Neural cell (in vitro differentiated cells): ENCODE measurements at regions not wholly inside any gene's neighbourhood (a gene's known extent, or its start where the extent isn't known, plus 50 kb on each side); places are given as distances from the start of the nearest gene placed in this dataset.

ENCODE experiments used
- H2AFZ ChIP-seq: fragments of 200-600, 300-800 bp; sonication (generic), shearing (Covaris generic); 2 replicates; pipeline ENCODE4 v1.6.0; 2014; ENCODE audit warnings: low read depth, mild to moderate bottlenecking, antibody characterized with exemption, low read length, moderate library complexity
- H3F3A ChIP-seq: fragments of 200-600 bp; shearing (Covaris generic); 2 replicates; pipeline ENCODE4 v1.6.1; 2016; ENCODE audit warnings: mild to moderate bottlenecking, moderate library complexity, mixed read lengths, antibody characterized with exemption, low read length; ENCODE audit not compliant: insufficient read depth, poor library complexity, severe bottlenecking
- H3K27ac ChIP-seq: fragments of 200-600, 300-800 bp; sonication (generic), shearing (Covaris generic); 2 replicates; pipeline ENCODE4 v1.5.1; 2014; ENCODE audit warnings: mild to moderate bottlenecking, low read length, moderate library complexity
- H3K27me3 ChIP-seq: fragments of 300-800, 200-600 bp; sonication (generic), shearing (Covaris generic); 2 replicates; pipeline ENCODE4 v1.6.0; 2014; ENCODE audit warnings: mild to moderate bottlenecking, low read depth, low read length, moderate library complexity; ENCODE audit not compliant: insufficient read depth
- H3K36me3 ChIP-seq: fragments of 300-800, 200-600 bp; sonication (generic), shearing (Covaris generic); 2 replicates; pipeline ENCODE4 v1.5.1; 2014; ENCODE audit warnings: mild to moderate bottlenecking, antibody characterized with exemption, low read length, moderate library complexity; ENCODE audit not compliant: insufficient read depth
- H3K4me2 ChIP-seq: fragments of 300-800, 200-600 bp; sonication (generic), shearing (Covaris generic); 2 replicates; pipeline ENCODE4 v1.6.0; 2014; ENCODE audit warnings: mild to moderate bottlenecking, low read length
- H3K4me3 ChIP-seq: fragments of 300-800, 200-600 bp; sonication (generic), shearing (Covaris generic); 2 replicates; pipeline ENCODE4 v1.5.1; 2014; ENCODE audit warnings: mild to moderate bottlenecking, low read length, moderate library complexity
- H3K79me2 ChIP-seq: fragments of 200-600 bp; shearing (Covaris generic); replicated peaks from 2 replicates; pipeline ENCODE4 v1.6.0; 2014; ENCODE audit warnings: mild to moderate bottlenecking, low read length, moderate library complexity; ENCODE audit not compliant: insufficient read depth
- H3K9ac ChIP-seq: fragments of 300-800, 200-600 bp; sonication (generic), shearing (Covaris generic); 2 replicates; pipeline ENCODE4 v1.6.1; 2016; ENCODE audit warnings: mild to moderate bottlenecking, low read length, mixed read lengths
- H3K9me2 ChIP-seq: fragments of 200-600 bp; shearing (Covaris generic); 2 replicates; pipeline ENCODE4 v1.6.1; 2016; ENCODE audit warnings: mild to moderate bottlenecking, low read length, mixed read lengths; ENCODE audit not compliant: insufficient read depth
- H3K9me3 ChIP-seq: fragments of 200-600, 300-800 bp; sonication (generic), shearing (Covaris generic); 2 replicates; pipeline ENCODE4 v1.6.1; 2016; ENCODE audit warnings: mild to moderate bottlenecking, mixed run types, low read length, moderate library complexity, mixed read lengths
- H4K20me1 ChIP-seq: fragments of 200-600 bp; shearing (Covaris generic); 2 replicates; pipeline ENCODE4 v1.6.1; 2016; ENCODE audit warnings: mild to moderate bottlenecking, mixed run types; ENCODE audit not compliant: insufficient read depth
- EP300 ChIP-seq: fragments of 450-650 bp; conservative IDR thresholded peaks from 2 replicates; pipeline ENCODE4 v1.6.1; 2014; ENCODE audit warnings: antibody characterized with exemption, mild to moderate bottlenecking, moderate library complexity; ENCODE audit not compliant: poor library complexity, severe bottlenecking
- EZH2 ChIP-seq: fragments of 200-600, 300-800 bp; shearing (Covaris generic), sonication (generic); IDR thresholded peaks from 2 replicates; pipeline ENCODE4 v1.6.1; 2014; ENCODE audit warnings: antibody characterized with exemption, low read length, borderline replicate concordance, mild to moderate bottlenecking; ENCODE audit not compliant: insufficient read depth, poor library complexity, severe bottlenecking
- MXI1 ChIP-seq: fragments of 450-650 bp; conservative IDR thresholded peaks from 2 replicates; pipeline ENCODE4 v1.6.1; 2014; ENCODE audit warnings: antibody characterized with exemption, mild to moderate bottlenecking; ENCODE audit not compliant: poor library complexity, severe bottlenecking
- POLR2AphosphoS5 ChIP-seq: IDR thresholded peaks from 2 replicates; pipeline ENCODE4 v1.6.1; 2012
- RAD21 ChIP-seq: fragments of 450-650 bp; conservative IDR thresholded peaks from 2 replicates; pipeline ENCODE4 v1.6.1; 2014; ENCODE audit warnings: antibody characterized with exemption, mild to moderate bottlenecking, moderate library complexity
- SMC3 ChIP-seq: fragments of 450-650 bp; conservative IDR thresholded peaks from 2 replicates; pipeline ENCODE4 v1.6.1; 2014; ENCODE audit warnings: antibody characterized with exemption, mild to moderate bottlenecking, moderate library complexity; ENCODE audit not compliant: poor library complexity
- TAF1 ChIP-seq: IDR thresholded peaks from 2 replicates; pipeline ENCODE4 v1.6.1; 2012; ENCODE audit warnings: low read depth
- TF ChIP-seq, protein P1 (sequence below): fragments of 450-650 bp; IDR thresholded peaks from 2 replicates; pipeline ENCODE4 v1.5.1; 2014; ENCODE audit warnings: antibody characterized with exemption, mild to moderate bottlenecking, moderate library complexity; ENCODE audit not compliant: poor library complexity, severe bottlenecking
- TF ChIP-seq, protein P2 (sequence below): IDR thresholded peaks from 2 replicates; pipeline ENCODE4 v1.6.1; 2012; ENCODE audit warnings: borderline replicate concordance

DNA sequence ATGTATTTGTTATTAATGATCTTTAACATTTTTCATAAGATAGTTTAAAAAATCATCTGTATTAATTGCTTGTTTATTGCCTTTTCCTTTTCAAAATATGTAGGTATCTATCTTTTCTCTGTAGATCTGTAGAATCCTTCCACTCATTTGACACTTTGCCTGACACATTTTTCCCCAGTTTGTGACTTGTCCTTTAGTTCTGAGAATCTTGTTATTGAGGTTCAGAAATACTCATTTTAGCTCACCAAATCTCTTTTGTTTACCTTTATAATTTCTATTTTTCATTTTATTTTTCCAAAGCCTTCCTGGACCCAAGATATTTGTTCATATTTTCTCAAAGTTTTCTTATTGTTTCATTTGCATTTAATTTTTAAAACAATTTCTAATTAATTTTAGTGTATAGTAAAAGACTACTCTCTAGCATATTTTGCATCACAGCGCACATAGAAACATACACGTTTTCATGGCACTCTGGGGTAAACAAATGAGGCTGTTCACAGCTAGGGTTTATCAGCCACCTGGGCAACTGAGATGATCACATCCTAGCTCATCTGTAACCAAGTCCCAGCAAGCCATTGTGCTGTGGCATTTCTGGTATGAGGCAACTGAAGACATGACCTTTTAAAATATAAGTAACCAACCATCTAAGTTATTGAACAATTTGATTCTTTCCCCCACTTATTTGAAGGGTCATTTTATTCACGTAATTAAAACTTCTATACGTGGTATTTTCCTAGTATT, 275.7 kb downstream of the ADGB start:
- no peak overlapping the region for H3K27ac ChIP-seq
- no peaks in the 10 kb centered on the region for H3F3A ChIP-seq
- no peaks in the 10 kb centered on the region for H3K9me3 ChIP-seq
- H3K9ac ChIP-seq, result no peak overlapping the region
- H3K27me3 ChIP-seq, result no peaks in the 10 kb centered on the region
- no peak overlapping the region for H2AFZ ChIP-seq
- H4K20me1 ChIP-seq, result no peaks in the 10 kb centered on the region
- H3K36me3 ChIP-seq, result no peaks in the 10 kb centered on the region
- H3K4me2 ChIP-seq, result no peak overlapping the region
- no peak overlapping the region for H3K4me3 ChIP-seq
- no peaks in the 10 kb centered on the region for H3K79me2 ChIP-seq
- TF ChIP-seq SMC3 (no peak), POLR2AphosphoS5 (no peak), EZH2 (no peak), MXI1 (no peak), TAF1 (no peak), EP300 (no peak), RAD21 (no peak)
- TF ChIP-seq, protein P1, sequence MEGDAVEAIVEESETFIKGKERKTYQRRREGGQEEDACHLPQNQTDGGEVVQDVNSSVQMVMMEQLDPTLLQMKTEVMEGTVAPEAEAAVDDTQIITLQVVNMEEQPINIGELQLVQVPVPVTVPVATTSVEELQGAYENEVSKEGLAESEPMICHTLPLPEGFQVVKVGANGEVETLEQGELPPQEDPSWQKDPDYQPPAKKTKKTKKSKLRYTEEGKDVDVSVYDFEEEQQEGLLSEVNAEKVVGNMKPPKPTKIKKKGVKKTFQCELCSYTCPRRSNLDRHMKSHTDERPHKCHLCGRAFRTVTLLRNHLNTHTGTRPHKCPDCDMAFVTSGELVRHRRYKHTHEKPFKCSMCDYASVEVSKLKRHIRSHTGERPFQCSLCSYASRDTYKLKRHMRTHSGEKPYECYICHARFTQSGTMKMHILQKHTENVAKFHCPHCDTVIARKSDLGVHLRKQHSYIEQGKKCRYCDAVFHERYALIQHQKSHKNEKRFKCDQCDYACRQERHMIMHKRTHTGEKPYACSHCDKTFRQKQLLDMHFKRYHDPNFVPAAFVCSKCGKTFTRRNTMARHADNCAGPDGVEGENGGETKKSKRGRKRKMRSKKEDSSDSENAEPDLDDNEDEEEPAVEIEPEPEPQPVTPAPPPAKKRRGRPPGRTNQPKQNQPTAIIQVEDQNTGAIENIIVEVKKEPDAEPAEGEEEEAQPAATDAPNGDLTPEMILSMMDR, result no peak
- TF ChIP-seq, protein P2, sequence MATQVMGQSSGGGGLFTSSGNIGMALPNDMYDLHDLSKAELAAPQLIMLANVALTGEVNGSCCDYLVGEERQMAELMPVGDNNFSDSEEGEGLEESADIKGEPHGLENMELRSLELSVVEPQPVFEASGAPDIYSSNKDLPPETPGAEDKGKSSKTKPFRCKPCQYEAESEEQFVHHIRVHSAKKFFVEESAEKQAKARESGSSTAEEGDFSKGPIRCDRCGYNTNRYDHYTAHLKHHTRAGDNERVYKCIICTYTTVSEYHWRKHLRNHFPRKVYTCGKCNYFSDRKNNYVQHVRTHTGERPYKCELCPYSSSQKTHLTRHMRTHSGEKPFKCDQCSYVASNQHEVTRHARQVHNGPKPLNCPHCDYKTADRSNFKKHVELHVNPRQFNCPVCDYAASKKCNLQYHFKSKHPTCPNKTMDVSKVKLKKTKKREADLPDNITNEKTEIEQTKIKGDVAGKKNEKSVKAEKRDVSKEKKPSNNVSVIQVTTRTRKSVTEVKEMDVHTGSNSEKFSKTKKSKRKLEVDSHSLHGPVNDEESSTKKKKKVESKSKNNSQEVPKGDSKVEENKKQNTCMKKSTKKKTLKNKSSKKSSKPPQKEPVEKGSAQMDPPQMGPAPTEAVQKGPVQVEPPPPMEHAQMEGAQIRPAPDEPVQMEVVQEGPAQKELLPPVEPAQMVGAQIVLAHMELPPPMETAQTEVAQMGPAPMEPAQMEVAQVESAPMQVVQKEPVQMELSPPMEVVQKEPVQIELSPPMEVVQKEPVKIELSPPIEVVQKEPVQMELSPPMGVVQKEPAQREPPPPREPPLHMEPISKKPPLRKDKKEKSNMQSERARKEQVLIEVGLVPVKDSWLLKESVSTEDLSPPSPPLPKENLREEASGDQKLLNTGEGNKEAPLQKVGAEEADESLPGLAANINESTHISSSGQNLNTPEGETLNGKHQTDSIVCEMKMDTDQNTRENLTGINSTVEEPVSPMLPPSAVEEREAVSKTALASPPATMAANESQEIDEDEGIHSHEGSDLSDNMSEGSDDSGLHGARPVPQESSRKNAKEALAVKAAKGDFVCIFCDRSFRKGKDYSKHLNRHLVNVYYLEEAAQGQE, result no peak
- no peaks in the 10 kb centered on the region for H3K9me2 ChIP-seq

DNA sequence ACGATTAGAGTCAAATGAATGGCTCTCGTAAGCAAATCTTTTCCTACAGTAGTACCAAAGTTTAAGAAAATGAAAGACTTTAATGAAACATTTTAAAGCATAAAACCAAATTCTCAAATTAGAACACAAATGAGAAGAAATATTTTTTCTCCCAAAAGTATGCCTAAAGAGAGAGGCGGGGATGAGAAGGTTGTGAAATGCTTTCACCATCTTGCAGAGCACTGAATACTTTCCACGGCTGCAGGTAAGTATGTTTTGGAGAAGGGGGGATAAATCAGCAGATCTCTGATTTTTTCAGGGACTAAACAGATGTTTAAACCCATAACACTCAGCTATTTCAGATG, 277.1 kb downstream of the ADGB start:
- Histone ChIP-seq H3K4me2 (no peak overlapping the region), H3K4me3 (no peak overlapping the region), H3K9me3 (no peaks in the 10 kb centered on the region), H3F3A (no peaks in the 10 kb centered on the region), H3K9me2 (no peaks in the 10 kb centered on the region), H3K27ac (no peak overlapping the region), H3K36me3 (no peaks in the 10 kb centered on the region), H2AFZ (no peak overlapping the region), H3K27me3 (no peaks in the 10 kb centered on the region), H4K20me1 (no peaks in the 10 kb centered on the region), H3K79me2 (no peaks in the 10 kb centered on the region), H3K9ac (no peak overlapping the region)
- TF ChIP-seq SMC3, result no peak
- TF ChIP-seq POLR2AphosphoS5, result no peak
- no peak for TF ChIP-seq TAF1
